Testis (tissue), 2 donors: ENCODE measurements at regions not wholly inside any gene's neighbourhood (a gene's known extent, or its start where the extent isn't known, plus 50 kb on each side); places are given as distances from the start of the nearest gene placed in this dataset.

Experiments used
- DNase-seq: peaks from one replicate; pipeline ENCODE4 v3.0.0-alpha.2; 2019
- H3K27ac ChIP-seq, 2 donors: fragments of 200-600 bp; sonication (generic); one replicate each; pipeline ENCODE4 v1.5.1; 2019
- H3K27me3 ChIP-seq: fragments of 200-600 bp; sonication (generic); one replicate; pipeline ENCODE4 v1.5.1; 2019
- H3K36me3 ChIP-seq: fragments of 200-600 bp; sonication (generic); one replicate; pipeline ENCODE4 v1.5.1; 2017; ENCODE audit warnings: low read depth; ENCODE audit errors: missing control alignments
- H3K4me1 ChIP-seq: fragments of 200-600 bp; sonication (generic); one replicate; pipeline ENCODE4 v1.5.1; 2019
- H3K4me3 ChIP-seq, 2 donors: fragments of 200-600 bp; sonication (generic); one replicate each; pipeline ENCODE4 v1.5.1; 2017 to 2019
- H3K9me3 ChIP-seq: fragments of 200-600 bp; sonication (generic); one replicate; pipeline ENCODE4 v1.5.1; 2017
- CTCF ChIP-seq, 3 experiments: fragments of 450-650 bp in 2 of 3; fragments of 200-600 bp in 1 of 3; sonication (generic) in 1 of 3; IDR thresholded peaks; one replicate each; pipeline ENCODE4 v1.5.1; 2016 to 2019; ENCODE audit warnings: antibody characterized with exemption in 3 of 3, mild to moderate bottlenecking in 2 of 3, moderate library complexity in 1 of 3
- POLR2A ChIP-seq: fragments of 450-650 bp; IDR thresholded peaks from one replicate; pipeline ENCODE4 v1.6.1; 2017; ENCODE audit warnings: antibody characterized with exemption, mild to moderate bottlenecking, moderate library complexity
- WGBS, 2 donors: methylation state at CpG; one replicate each; pipeline ENCODE4 v1.1.5; 2018; 5-methylcytosine and 5-hydroxymethylcytosine counted together
- intact Hi-C: fragments of 100-400 bp; cut with DNase I; formaldehyde crosslinking; loops from one replicate; pipeline ENCODE4 v1.15.1; 2023; ENCODE audit warnings: low total_unique reads

DNA sequence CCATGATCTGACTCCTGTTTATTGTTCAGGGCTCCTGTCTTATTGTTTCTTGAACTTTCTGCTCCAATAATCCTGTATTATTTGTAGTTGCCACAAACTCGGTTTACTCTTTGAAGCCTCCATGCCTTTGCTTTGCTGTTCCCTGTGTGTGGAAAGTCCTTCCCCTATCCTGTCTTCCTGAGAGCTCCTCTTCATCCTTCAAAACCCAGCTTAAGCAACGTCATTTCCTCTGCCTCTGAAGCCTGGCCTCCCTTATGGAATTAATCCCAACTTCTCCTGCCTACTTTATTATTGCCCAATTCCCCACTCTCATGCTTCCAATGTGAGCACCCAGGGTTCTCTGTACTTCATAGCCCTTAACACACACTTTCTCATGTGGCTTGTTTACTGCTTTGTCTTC is 766.2 kb downstream of the MED13L start:
- Histone ChIP-seq H3K9me3 (no peaks in the 10 kb centered on the region), H3K4me1 (peaks cover 3% of the 10 kb centered on the region), H3K36me3 (no peaks in the 10 kb centered on the region), H3K27ac (no peak overlapping the region), H3K27me3 (no peaks in the 10 kb centered on the region), H3K4me3 (no peak overlapping the region)
- 41 to 93% methylated on average over 2 of the region's 2 CpGs for WGBS, 2 donors
- no peak for TF ChIP-seq POLR2A
- TF ChIP-seq CTCF (IDR thresholded peaks at IDR 0.05) = no peak
- intact Hi-C loops = no loop called here
- no peak for DNase-seq

- Histone ChIP-seq H3K36me3 (no peaks in the 10 kb centered on the region), H3K27ac (no peak overlapping the region), H3K27me3 (no peaks in the 10 kb centered on the region), H3K4me3 (no peak overlapping the region), H3K9me3 (no peaks in the 10 kb centered on the region), H3K4me1 (peaks cover 3% of the 10 kb centered on the region)
- 99 to 100% methylated on average over 4 of the region's 4 CpGs for WGBS, 2 donors
- DNase-seq = no peak
- intact Hi-C loops = no loop called here
- TF ChIP-seq POLR2A (no peak), CTCF (IDR thresholded peaks at IDR 0.05) (no peak)
Measured at GRCh38 chr12:115508990-115509389, 768.5 kb downstream of the MED13L start.

- H3K27me3 ChIP-seq = no peaks in the 10 kb centered on the region
- peaks cover 3% of the 10 kb centered on the region for H3K4me1 ChIP-seq
- 60 to 83% methylated on average over 10 of the region's 10 CpGs for WGBS, 2 donors
- peak; percentile 65 for DNase-seq
- no peak overlapping the region for H3K4me3 ChIP-seq
- peak overlapping the region; percentile 6 to 67 for H3K27ac ChIP-seq
- H3K36me3 ChIP-seq = no peaks in the 10 kb centered on the region
- TF ChIP-seq POLR2A (no peak), CTCF (IDR thresholded peaks at IDR 0.05) (no peak)
- H3K9me3 ChIP-seq = no peaks in the 10 kb centered on the region
- intact Hi-C loops = no loop called here
Measured at GRCh38 chr12:115507951-115508722, 769.4 kb downstream of the MED13L start.

DNA sequence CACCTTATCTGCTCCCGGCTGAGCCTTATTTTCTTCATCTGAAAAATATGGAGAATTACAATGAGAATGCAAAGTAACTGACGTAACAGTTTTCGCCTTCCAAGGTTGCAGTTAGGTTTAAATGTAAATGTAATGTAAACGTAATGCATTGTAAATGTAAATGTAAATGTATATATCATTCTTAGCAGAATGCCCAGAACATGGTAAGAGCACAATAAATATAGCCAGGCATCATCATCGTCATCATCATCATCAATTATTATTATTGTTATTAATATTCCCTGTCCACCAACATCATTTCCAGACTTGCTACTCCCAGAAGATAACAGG is 770.0 kb downstream of the MED13L start:
- WGBS, 2 donors = 73 to 81% methylated on average over 5 of the region's 5 CpGs
- DNase-seq = no peak
- Histone ChIP-seq H3K36me3 (no peaks in the 10 kb centered on the region), H3K4me1 (peaks cover 3% of the 10 kb centered on the region), H3K27ac (no peak overlapping the region), H3K9me3 (no peaks in the 10 kb centered on the region), H3K27me3 (no peaks in the 10 kb centered on the region), H3K4me3 (no peak overlapping the region)
- intact Hi-C loops = no loop called here
- TF ChIP-seq CTCF (IDR thresholded peaks at IDR 0.05) (no peak), POLR2A (no peak)
